Upper lobe of left lung (tissue), 6 donors: ENCODE measurements at regions not wholly inside any gene's neighbourhood (a gene's known extent, or its start where the extent isn't known, plus 50 kb on each side); places are given as distances from the start of the nearest gene placed in this dataset.

Experiments used
- ATAC-seq, 2 donors: fragments of 200-7000 bp; cut with Tn5 transposase; one replicate each; pipeline ENCODE4 v1.9.1; 2022; ENCODE audit warnings: mild to moderate bottlenecking in 2 of 2, moderate library complexity in 2 of 2; ENCODE audit not compliant: low FRiP score in 2 of 2
- DNase-seq, 2 donors: peaks; one replicate each; pipeline ENCODE4 v3.0.0-alpha.2; 2019 to 2020
- H3K27ac ChIP-seq, 4 donors: fragments of 200-600 bp; sonication (generic); one replicate each; pipeline ENCODE4 v1.5.1; 2016 to 2019
- H3K27me3 ChIP-seq, 4 donors: fragments of 200-600 bp; sonication (generic); one replicate each; pipeline ENCODE4 v1.5.1; 2017 to 2019
- H3K36me3 ChIP-seq, 4 donors: fragments of 200-600 bp; sonication (generic); one replicate each; pipeline ENCODE4 v1.5.1; 2016 to 2019
- H3K4me1 ChIP-seq, 4 donors: fragments of 200-600 bp; sonication (generic); one replicate each; pipeline ENCODE4 v1.5.1; 2018 to 2019
- H3K4me3 ChIP-seq, 4 donors: fragments of 200-600 bp; sonication (generic); one replicate each; pipeline ENCODE4 v1.5.1; 2017 to 2019; ENCODE audit warnings: mild to moderate bottlenecking in 2 of 4, moderate library complexity in 1 of 4
- H3K9me3 ChIP-seq, 4 donors: fragments of 200-600 bp; sonication (generic); one replicate each; pipeline ENCODE4 v1.5.1; 2018 to 2019
- EP300 ChIP-seq, 4 donors: sonication (generic); formaldehyde crosslinking; IDR thresholded peaks; one replicate each; pipeline ENCODE4 v1.5.1; 2017; ENCODE audit warnings: antibody characterized with exemption in 4 of 4, control low read depth in 2 of 4
- POLR2A ChIP-seq, 4 donors: fragments of 450-650 bp; IDR thresholded peaks; one replicate each; pipeline ENCODE4 v1.5.1; 2016 to 2017; ENCODE audit warnings: antibody characterized with exemption in 4 of 4, mild to moderate bottlenecking in 2 of 4
- POLR2AphosphoS5 ChIP-seq, 2 donors: sonication (generic); formaldehyde crosslinking; IDR thresholded peaks; one replicate each; pipeline ENCODE4 v1.5.1; 2017; ENCODE audit warnings: antibody characterized with exemption in 2 of 2
- WGBS, 2 donors: methylation state at CpG; one replicate each; pipeline ENCODE4 v1.1.5; 2017 to 2018; 5-methylcytosine and 5-hydroxymethylcytosine counted together
- TF ChIP-seq, protein P1 (sequence below), 6 experiments: fragments of 450-650 bp in 4 of 6; fragments of 200-600 bp in 2 of 6; sonication (generic) in 2 of 6; IDR thresholded peaks; one replicate each; pipeline ENCODE4 v1.5.1; 2016 to 2019; ENCODE audit warnings: antibody characterized with exemption in 6 of 6
- donor health status: DM: no; HTN: no; CAD: no; lungs with moderate emphysema.
- donor health status: DM: no; HTN: yes; CAD: no; lungs with severe emphysema.

DNA sequence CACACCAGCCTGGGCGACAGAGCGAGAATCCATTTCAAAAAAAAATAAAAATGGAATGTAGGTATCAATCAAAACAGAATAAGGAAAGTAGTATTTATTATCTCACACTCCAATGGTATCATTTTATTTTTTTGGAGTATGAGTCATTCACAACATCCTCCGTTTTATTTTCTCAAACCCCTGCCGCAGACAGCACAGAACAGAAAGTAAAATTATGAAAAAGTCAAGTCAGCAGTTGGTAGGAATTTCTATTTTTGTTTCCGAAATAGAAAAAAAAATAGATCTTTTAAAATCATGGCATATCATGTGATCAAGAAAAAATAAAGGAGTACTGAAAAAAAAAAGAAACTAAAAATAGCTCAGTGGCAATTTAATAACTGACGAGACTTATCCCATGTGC lies 490.7 kb upstream of the TENM3 start:
- no peak for TF ChIP-seq EP300 (IDR thresholded peaks at IDR 0.05)
- WGBS, 2 donors: 83 to 84% methylated on average over 6 of the region's 6 CpGs
- H3K4me1 ChIP-seq: no peaks in the 10 kb centered on the region
- ATAC-seq: no peak
- H3K27me3 ChIP-seq: no peaks in the 10 kb centered on the region
- H3K36me3 ChIP-seq: no peaks in the 10 kb centered on the region
- no peak overlapping the region for H3K4me3 ChIP-seq
- no peak overlapping the region for H3K27ac ChIP-seq
- no peak for DNase-seq
- H3K9me3 ChIP-seq: no peaks in the 10 kb centered on the region

DNA sequence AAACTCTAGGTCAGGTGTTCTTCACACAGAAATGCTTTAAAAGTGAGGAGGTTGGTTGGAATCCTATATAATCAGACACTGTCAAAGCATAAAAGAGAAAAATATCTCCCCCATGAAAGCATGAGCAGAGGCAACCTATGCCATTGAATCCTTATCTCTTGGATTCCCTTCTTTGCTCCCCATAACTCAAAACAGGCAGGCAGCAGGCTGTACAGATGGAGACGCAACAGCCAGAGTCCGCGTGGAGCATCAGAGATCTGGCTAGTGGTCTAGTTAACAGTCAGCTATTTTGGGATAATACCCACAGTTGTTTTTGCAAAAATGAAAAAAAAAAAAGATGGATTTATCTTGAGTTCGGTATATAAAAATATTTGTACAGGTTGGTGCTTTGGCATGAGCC lies 490.0 kb upstream of the TENM3 start:
- Histone ChIP-seq H3K27me3 (no peaks in the 10 kb centered on the region), H3K4me3 (no peak overlapping the region), H3K9me3 (no peaks in the 10 kb centered on the region), H3K36me3 (no peaks in the 10 kb centered on the region), H3K4me1 (no peaks in the 10 kb centered on the region), H3K27ac (no peak overlapping the region)
- ATAC-seq: no peak
- WGBS, 2 donors: 73 to 89% methylated on average over 4 of the region's 4 CpGs
- TF ChIP-seq POLR2AphosphoS5 (IDR thresholded peaks at IDR 0.05) (no peak), EP300 (IDR thresholded peaks at IDR 0.05) (no peak), POLR2A (IDR thresholded peaks at IDR 0.05) (no peak)
- TF ChIP-seq, protein P1, sequence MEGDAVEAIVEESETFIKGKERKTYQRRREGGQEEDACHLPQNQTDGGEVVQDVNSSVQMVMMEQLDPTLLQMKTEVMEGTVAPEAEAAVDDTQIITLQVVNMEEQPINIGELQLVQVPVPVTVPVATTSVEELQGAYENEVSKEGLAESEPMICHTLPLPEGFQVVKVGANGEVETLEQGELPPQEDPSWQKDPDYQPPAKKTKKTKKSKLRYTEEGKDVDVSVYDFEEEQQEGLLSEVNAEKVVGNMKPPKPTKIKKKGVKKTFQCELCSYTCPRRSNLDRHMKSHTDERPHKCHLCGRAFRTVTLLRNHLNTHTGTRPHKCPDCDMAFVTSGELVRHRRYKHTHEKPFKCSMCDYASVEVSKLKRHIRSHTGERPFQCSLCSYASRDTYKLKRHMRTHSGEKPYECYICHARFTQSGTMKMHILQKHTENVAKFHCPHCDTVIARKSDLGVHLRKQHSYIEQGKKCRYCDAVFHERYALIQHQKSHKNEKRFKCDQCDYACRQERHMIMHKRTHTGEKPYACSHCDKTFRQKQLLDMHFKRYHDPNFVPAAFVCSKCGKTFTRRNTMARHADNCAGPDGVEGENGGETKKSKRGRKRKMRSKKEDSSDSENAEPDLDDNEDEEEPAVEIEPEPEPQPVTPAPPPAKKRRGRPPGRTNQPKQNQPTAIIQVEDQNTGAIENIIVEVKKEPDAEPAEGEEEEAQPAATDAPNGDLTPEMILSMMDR (IDR thresholded peaks at IDR 0.05): no peak
- DNase-seq: no peak

DNA sequence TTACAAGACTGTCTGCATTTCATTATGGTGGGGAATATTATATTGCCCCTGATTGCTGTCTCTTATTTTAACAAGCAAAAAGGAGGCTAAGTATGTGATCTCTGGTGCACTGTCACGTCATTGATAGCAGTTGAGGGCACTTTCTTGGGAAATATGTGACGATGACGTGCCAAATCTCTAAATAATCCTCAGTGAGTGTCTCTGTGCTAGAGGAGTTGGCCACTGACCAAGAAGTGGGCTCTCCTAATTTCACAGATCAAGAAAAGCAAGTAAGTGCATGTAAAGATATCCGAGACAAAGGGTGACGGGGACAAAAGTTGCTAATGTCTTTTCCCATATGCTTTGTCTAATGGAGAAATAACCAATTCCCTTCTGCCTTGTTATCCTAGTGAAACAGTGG lies 487.4 kb upstream of the TENM3 start:
- Histone ChIP-seq H3K4me3 (no peak overlapping the region), H3K27ac (no peak overlapping the region), H3K4me1 (no peaks in the 10 kb centered on the region), H3K36me3 (no peaks in the 10 kb centered on the region), H3K27me3 (no peaks in the 10 kb centered on the region), H3K9me3 (no peaks in the 10 kb centered on the region)
- ATAC-seq (no peak), DNase-seq (no peak)
- no peak for TF ChIP-seq EP300 (IDR thresholded peaks at IDR 0.05)
- no peak for TF ChIP-seq POLR2A (IDR thresholded peaks at IDR 0.05)
- TF ChIP-seq POLR2AphosphoS5 (IDR thresholded peaks at IDR 0.05): no peak
- TF ChIP-seq, protein P1 (IDR thresholded peaks at IDR 0.05): no peak
- WGBS, 2 donors: 52 to 70% methylated on average over 5 of the region's 5 CpGs

DNA sequence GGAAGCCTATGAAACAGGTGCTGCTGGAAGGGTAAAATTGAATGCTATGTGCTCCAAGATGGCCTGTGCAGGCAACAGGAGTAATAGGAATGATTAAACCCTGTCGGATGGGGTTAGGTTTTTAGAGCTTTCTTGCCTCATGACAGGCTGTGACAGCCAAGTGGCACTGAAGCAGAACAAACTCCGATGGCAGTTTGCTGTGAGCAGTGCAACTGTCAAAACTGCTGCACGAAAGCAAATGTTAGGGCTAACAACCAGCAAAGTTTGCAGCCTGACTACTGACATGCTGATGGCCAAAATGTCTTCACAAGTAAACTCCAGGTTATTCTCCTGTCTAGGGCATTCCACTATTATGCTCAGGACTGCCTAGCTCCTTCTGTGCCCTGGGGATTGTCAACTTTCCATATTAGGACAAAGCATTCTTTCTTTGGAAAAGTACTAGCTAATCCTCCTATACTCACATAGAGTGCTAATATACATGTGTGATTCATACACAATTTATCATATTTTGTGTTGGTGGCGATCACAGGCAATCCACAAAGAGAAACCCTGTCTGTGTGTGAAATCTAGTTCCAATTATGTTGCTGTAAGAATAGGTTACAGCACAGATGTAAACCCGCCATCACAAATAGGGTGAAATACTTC lies 486.6 kb upstream of the TENM3 start:
- Histone ChIP-seq H3K27me3 (no peaks in the 10 kb centered on the region), H3K9me3 (no peaks in the 10 kb centered on the region), H3K27ac (no peak overlapping the region), H3K4me3 (no peak overlapping the region), H3K4me1 (no peaks in the 10 kb centered on the region), H3K36me3 (no peaks in the 10 kb centered on the region)
- DNase-seq: no peak
- WGBS, 2 donors: 60 to 68% methylated on average over 5 of the region's 5 CpGs
- no peak for TF ChIP-seq POLR2A (IDR thresholded peaks at IDR 0.05)
- no peak for TF ChIP-seq POLR2AphosphoS5 (IDR thresholded peaks at IDR 0.05)
- TF ChIP-seq, protein P1 (IDR thresholded peaks at IDR 0.05): no peak
- no peak for TF ChIP-seq EP300 (IDR thresholded peaks at IDR 0.05)
- ATAC-seq: no peak

DNA sequence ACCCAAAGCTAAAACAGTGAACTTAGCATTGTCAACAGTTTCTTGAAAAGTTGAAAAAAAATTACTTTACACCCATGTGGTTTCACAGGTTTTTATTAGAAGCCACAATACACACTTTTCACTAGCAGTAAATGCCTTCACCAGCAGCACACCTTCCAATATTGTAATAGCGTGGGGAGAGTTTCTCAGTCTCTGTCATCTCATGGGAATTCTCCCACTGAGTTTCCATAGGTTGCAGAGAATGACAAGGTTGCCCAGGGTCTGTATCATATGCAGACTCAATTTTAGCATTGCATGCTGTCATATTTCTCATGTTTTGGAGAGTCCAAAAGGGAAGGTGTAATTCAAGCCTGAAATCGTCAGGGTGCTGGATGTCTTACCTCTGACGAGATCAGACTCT lies 486.1 kb upstream of the TENM3 start:
- Histone ChIP-seq H3K4me1 (no peaks in the 10 kb centered on the region), H3K9me3 (no peaks in the 10 kb centered on the region), H3K4me3 (no peak overlapping the region), H3K27ac (no peak overlapping the region), H3K36me3 (no peaks in the 10 kb centered on the region), H3K27me3 (no peaks in the 10 kb centered on the region)
- DNase-seq: no peak
- TF ChIP-seq POLR2AphosphoS5 (IDR thresholded peaks at IDR 0.05): no peak
- TF ChIP-seq, protein P1 (IDR thresholded peaks at IDR 0.05): no peak
- TF ChIP-seq POLR2A (IDR thresholded peaks at IDR 0.05): no peak
- TF ChIP-seq EP300 (IDR thresholded peaks at IDR 0.05): no peak
- WGBS, 2 donors: 68 to 71% methylated on average over 3 of the region's 3 CpGs
- ATAC-seq: no peak
